Thyroid gland (tissue), 4 donors: ENCODE measurements at regions not wholly inside any gene's neighbourhood (a gene's known extent, or its start where the extent isn't known, plus 50 kb on each side); places are given as distances from the start of the nearest gene placed in this dataset.

ENCODE experiments used
- DNase-seq, 2 donors: peaks; one replicate each; pipeline ENCODE4 v3.0.0-alpha.2; 2019
- H3K27ac ChIP-seq, 3 donors: fragments of 200-600 bp; sonication (generic); 1 replicate in 2 of 3; 2 replicates in 1 of 3; pipeline ENCODE4 v1.5.1; 2016 to 2019; ENCODE audit warnings: mild to moderate bottlenecking in 1 of 3, moderate library complexity in 1 of 3
- H3K27me3 ChIP-seq: fragments of 200-600 bp; sonication (generic); one replicate; pipeline ENCODE4 v1.5.1; 2019
- H3K36me3 ChIP-seq, 2 donors: fragments of 200-600 bp; sonication (generic); one replicate each; pipeline ENCODE4 v1.5.1; 2016 to 2019
- H3K4me1 ChIP-seq, 2 donors: fragments of 200-600 bp; sonication (generic); one replicate each; pipeline ENCODE4 v1.5.1; 2017 to 2019
- H3K4me3 ChIP-seq, 3 donors: fragments of 200-600 bp; sonication (generic); replicated peaks in 1 of 3; 1 replicate in 2 of 3; 2 replicates in 1 of 3; pipeline ENCODE4 v1.5.1; 2016; ENCODE audit warnings: mild to moderate bottlenecking in 1 of 3
- H3K9me3 ChIP-seq: fragments of 200-600 bp; sonication (generic); one replicate; pipeline ENCODE4 v1.5.1; 2017
- POLR2A ChIP-seq, 2 donors: fragments of 450-650 bp; IDR thresholded peaks; one replicate each; pipeline ENCODE4 v1.6.1; 2017; ENCODE audit warnings: antibody characterized with exemption in 2 of 2, mild to moderate bottlenecking in 2 of 2, moderate library complexity in 1 of 2
- WGBS, 2 donors: methylation state at CpG; one replicate each; pipeline ENCODE4 v1.1.5; 2017; 5-methylcytosine and 5-hydroxymethylcytosine counted together
- intact Hi-C: fragments of 100-400 bp; cut with DNase I; formaldehyde crosslinking; loops from one replicate; pipeline ENCODE4 v1.15.1; 2023
- TF ChIP-seq, protein P1 (sequence below), 6 experiments: fragments of 200-600 bp in 3 of 6; fragments of 450-650 bp in 3 of 6; sonication (generic) in 3 of 6; IDR thresholded peaks; one replicate each; pipeline ENCODE4 v1.5.1; 2016 to 2019; ENCODE audit warnings: antibody characterized with exemption in 6 of 6, mild to moderate bottlenecking in 2 of 6, inconsistent platforms in 1 of 6, moderate library complexity in 1 of 6

DNA sequence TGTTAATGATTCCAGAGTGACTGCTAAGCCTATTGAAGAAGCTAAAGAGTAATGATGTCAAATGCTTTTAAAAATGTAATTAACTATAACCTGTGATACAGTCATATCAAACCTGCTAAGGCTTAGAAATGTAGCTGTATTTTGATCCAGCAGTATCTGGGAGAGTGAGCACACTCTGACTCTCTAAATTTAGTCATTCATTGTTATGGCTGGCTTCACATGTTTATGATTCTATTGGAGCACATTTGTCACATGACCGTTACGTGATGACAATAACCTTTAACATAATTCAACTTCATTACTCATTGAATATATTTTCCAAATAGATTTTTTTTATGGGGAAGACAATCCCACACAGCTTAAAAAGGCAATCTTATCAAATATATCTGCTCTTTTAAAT is 587.1 kb downstream of the LMO4 start:
- no peak overlapping the region for H3K4me3 ChIP-seq
- intact Hi-C loops: no loop called here
- no peaks in the 10 kb centered on the region for H3K4me1 ChIP-seq
- H3K27ac ChIP-seq: no peak overlapping the region
- H3K9me3 ChIP-seq: no peaks in the 10 kb centered on the region
- TF ChIP-seq, protein P1, sequence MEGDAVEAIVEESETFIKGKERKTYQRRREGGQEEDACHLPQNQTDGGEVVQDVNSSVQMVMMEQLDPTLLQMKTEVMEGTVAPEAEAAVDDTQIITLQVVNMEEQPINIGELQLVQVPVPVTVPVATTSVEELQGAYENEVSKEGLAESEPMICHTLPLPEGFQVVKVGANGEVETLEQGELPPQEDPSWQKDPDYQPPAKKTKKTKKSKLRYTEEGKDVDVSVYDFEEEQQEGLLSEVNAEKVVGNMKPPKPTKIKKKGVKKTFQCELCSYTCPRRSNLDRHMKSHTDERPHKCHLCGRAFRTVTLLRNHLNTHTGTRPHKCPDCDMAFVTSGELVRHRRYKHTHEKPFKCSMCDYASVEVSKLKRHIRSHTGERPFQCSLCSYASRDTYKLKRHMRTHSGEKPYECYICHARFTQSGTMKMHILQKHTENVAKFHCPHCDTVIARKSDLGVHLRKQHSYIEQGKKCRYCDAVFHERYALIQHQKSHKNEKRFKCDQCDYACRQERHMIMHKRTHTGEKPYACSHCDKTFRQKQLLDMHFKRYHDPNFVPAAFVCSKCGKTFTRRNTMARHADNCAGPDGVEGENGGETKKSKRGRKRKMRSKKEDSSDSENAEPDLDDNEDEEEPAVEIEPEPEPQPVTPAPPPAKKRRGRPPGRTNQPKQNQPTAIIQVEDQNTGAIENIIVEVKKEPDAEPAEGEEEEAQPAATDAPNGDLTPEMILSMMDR (IDR thresholded peaks at IDR 0.05): no peak
- TF ChIP-seq POLR2A (IDR thresholded peaks at IDR 0.05): no peak
- H3K36me3 ChIP-seq: no peaks in the 10 kb centered on the region
- H3K27me3 ChIP-seq: no peaks in the 10 kb centered on the region
- no peak for DNase-seq
- 93 to 96% methylated on average over 2 of the region's 2 CpGs for WGBS, 2 donors

DNA sequence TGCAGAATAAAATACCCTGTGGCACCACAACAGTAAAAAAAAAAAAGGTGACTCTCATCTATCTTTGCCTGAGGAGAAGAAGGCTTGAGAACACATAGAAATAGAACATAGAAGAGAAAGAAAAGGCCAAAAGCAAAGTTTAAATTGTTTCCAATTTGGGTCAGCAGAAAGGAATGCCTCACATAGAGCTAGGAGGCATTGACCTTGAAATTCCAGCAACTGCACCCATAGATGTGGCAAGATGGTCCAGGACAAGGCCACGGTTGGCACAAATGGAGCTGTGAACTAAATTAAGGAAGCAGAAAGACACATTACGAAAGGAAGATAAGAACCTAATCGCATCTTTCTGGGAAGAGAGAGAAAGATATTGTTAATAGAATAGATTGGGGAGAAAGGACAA is 588.3 kb downstream of the LMO4 start:
- no peaks in the 10 kb centered on the region for H3K4me1 ChIP-seq
- H3K9me3 ChIP-seq: no peaks in the 10 kb centered on the region
- no peak overlapping the region for H3K4me3 ChIP-seq
- DNase-seq: no peak
- no peaks in the 10 kb centered on the region for H3K36me3 ChIP-seq
- intact Hi-C loops: no loop called here
- no peak for TF ChIP-seq POLR2A (IDR thresholded peaks at IDR 0.05)
- TF ChIP-seq, protein P1 (IDR thresholded peaks at IDR 0.05): no peak
- WGBS, 2 donors: 93 to 95% methylated on average over 3 of the region's 3 CpGs
- no peak overlapping the region for H3K27ac ChIP-seq
- H3K27me3 ChIP-seq: no peaks in the 10 kb centered on the region

DNA sequence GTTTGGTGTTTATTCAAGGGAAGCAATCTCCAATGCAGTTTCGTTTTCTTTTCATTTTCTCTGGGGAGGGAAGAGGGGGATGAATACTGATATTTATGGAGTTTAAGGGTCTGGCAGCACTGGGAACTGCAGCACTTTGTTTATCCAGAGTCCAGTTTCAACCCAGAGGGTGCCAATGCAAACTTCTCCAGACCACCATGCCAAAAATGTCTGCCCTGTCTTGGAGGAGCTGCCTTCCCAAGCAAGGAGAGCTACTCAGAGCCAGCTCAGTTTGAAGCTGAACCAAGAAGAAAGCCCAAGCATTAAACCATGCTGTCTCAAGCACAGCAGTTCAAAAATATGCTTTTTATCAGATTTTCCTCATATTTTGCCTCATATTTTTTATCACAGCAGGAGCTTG is 589.7 kb downstream of the LMO4 start:
- no peaks in the 10 kb centered on the region for H3K36me3 ChIP-seq
- H3K9me3 ChIP-seq: no peaks in the 10 kb centered on the region
- no peaks in the 10 kb centered on the region for H3K4me1 ChIP-seq
- intact Hi-C loops: no loop called here
- no peaks in the 10 kb centered on the region for H3K27me3 ChIP-seq
- TF ChIP-seq, protein P1 (IDR thresholded peaks at IDR 0.05): no peak
- TF ChIP-seq POLR2A (IDR thresholded peaks at IDR 0.05): no peak
- no peak overlapping the region for H3K27ac ChIP-seq
- peak in 1 of 2 donors; percentile 7 for DNase-seq
- 10 to 16% methylated on average over 1 of the region's 1 CpG for WGBS, 2 donors
- no peak overlapping the region for H3K4me3 ChIP-seq

DNA sequence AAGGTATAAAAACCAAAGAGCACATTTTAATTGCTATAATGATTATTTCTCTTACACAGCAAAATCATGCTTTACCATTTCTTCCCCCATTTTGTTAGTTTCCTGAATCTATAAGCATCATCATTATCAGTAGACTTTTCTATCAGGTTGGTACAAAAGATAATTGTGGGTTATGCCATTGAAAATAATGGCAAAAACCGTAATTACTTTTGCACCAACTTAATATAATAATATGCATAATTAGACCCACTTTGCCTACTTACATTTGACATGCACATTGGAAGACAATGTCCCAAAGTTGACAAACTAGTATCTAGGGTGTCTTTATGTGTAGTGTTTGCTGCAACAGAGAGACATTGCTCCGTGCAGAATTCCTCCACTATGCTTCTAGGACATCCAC is 594.2 kb downstream of the LMO4 start:
- DNase-seq: no peak
- intact Hi-C loops: no loop called here
- H3K36me3 ChIP-seq: no peaks in the 10 kb centered on the region
- no peaks in the 10 kb centered on the region for H3K4me1 ChIP-seq
- TF ChIP-seq POLR2A (IDR thresholded peaks at IDR 0.05): no peak
- TF ChIP-seq, protein P1 (IDR thresholded peaks at IDR 0.05): no peak
- H3K27ac ChIP-seq: no peak overlapping the region
- 93 to 98% methylated on average over 2 of the region's 2 CpGs for WGBS, 2 donors
- no peaks in the 10 kb centered on the region for H3K27me3 ChIP-seq
- no peak overlapping the region for H3K4me3 ChIP-seq
- H3K9me3 ChIP-seq: no peaks in the 10 kb centered on the region

DNA sequence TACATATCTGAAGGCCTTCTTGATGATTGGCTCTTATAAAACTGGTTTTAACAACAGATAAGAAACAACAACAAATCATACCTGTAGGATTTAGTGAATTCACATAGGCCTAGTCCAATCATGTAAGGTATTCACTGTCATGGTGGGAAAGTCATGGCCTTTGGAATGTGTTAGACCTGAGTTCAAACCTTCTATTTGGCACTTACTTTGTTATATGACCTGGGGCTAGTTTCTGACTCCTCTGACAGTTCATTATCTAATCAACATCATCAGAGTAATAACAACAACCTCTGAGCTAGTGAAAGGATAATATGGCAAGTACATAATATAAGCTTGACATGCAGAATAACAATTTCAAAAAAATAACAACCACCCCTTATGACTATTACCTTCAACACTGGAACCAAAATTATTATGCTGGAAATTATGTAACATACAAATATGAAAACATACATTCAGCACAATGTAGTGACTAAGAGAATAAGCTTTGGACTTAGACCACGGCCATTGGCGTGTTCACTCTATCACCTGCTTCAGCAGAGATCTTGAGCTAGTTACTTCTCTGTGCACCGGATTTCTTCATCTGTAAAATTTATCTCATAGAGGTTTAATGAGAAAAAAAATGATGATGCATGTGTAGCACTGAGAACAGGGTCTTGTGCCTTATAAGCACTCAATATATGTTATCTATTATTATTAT is 597.6 kb downstream of the LMO4 start:
- H3K4me3 ChIP-seq: no peak overlapping the region
- H3K27ac ChIP-seq: no peak overlapping the region
- no peaks in the 10 kb centered on the region for H3K27me3 ChIP-seq
- WGBS, 2 donors: 95 to 97% methylated on average over 3 of the region's 3 CpGs
- TF ChIP-seq POLR2A (IDR thresholded peaks at IDR 0.05): no peak
- TF ChIP-seq, protein P1 (IDR thresholded peaks at IDR 0.05): no peak
- no peaks in the 10 kb centered on the region for H3K4me1 ChIP-seq
- no peaks in the 10 kb centered on the region for H3K36me3 ChIP-seq
- H3K9me3 ChIP-seq: no peaks in the 10 kb centered on the region
- intact Hi-C loops: no loop called here
- DNase-seq: no peak
